DMS 273 (cell line): ENCODE measurements at regions not wholly inside any gene's neighbourhood (a gene's known extent, or its start where the extent isn't known, plus 50 kb on each side); places are given as distances from the start of the nearest gene placed in this dataset.
"Not testable (repeated sequence)": the region's sequence is repeated elsewhere in the genome, so short reads cannot be mapped to it uniquely, and the experiment has no call there.

ENCODE experiments used
- DNase-seq: peaks from one replicate; lab custom pipeline; 2025; ENCODE audit not compliant: unreplicated experiment; lab: John Stamatoyannopoulos, UW

DNA sequence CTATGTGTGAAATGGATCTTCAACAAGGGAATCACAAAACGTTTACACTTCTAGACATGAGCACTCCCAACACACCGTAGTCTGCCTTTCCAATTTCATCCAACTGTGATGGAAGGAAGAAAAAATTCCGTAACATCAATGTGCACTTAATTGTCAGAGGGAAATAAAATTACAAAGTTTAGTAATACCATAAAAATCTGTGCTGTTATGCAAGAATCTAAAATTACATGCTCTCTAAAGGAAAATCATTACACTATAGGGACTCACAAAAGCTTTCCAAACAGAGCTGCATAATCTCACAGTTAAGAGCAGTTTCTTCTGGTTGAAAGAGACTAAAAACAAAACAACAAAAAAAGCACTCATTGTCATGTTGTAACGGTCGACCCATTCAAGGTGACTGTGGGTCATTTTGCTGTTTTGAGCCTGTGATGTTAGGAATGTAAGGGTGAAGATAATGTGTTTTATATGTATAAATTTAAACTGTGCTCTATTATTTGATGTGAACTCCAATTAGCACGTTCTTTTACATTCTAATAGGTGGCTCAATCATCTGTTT lies 698.0 kb downstream of the TDRD15 start:
- DNase-seq: no peak

- peak; percentile 82 for DNase-seq
Measured at GRCh38 chr2:21822505-21822904, 698.7 kb downstream of the TDRD15 start.

- DNase-seq: no peak
Measured at GRCh38 chr2:21833767-21834166, 710.0 kb downstream of the TDRD15 start.

GRCh38 chr2:21836261-21836660 lies 712.5 kb downstream of the TDRD15 start:
- no peak for DNase-seq

GRCh38 chr2:21836719-21837118 lies 713.0 kb downstream of the TDRD15 start:
- no peak for DNase-seq

- no peak for DNase-seq
Measured at GRCh38 chr2:21837168-21837960, 713.6 kb downstream of the TDRD15 start.

DNA sequence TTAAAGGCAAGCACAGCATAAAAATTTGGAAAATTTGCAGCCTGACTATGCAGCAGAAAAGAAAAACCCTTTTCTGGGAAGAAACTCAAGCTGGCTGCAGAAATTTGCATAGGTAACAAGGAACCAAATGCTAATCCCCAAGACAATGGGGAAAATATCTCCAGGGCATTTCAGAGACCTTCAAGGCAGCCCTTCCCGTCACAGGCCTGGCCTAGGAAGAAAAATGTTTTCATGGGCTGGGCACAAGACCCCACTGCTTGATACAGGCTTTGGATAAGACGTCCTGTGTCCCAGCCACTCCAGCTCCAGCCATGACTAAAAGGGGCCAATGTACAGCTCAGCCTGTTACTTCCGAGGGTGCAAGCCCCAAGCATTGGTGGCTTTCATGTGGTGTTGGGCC lies 717.6 kb downstream of the TDRD15 start:
- no peak for DNase-seq

DNA sequence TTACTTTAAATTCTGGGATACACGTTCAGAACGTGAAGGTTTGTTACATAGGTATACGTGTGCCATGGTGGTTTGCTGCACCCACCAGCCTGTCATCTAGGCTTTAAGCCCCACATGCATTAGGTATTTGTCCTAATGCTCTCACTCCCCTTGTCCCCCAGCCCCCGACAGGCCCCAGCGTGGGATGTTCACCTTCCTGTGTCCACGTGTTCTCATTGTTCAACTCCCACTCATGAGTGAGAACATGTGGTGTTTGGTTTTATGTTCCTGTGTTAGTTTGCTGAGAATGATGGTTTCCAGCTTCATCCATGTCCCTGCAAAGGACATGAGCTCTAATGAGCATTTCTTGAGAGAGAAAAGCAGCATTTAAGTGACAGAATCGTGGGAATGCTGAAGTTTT lies 726.6 kb downstream of the TDRD15 start:
- DNase-seq: not testable (repeated sequence)

DNA sequence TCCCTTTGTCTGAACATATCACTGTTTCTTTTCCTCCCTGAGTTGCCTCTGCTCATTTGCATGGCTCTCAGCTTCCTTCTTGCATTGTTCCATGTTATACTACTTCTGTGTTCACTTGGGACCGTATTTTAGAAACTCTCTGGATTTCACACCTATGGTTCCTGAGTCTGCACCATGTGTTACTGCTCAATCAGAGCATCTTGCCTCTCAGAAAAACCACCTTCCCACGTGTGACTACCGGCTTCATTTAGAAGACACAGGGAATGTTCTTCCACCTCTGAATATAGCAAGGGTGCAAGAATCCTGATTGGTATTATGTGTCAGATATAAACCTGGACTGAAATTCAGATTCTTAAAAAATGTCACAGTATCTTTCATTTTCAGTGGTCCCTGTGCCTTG lies 731.2 kb downstream of the TDRD15 start:
- DNase-seq: no peak

GRCh38 chr2:21856708-21857107 lies 732.9 kb downstream of the TDRD15 start:
- DNase-seq: no peak

GRCh38 chr2:21860907-21861306 lies 737.1 kb downstream of the TDRD15 start:
- no peak for DNase-seq

GRCh38 chr2:21866316-21866715 lies 742.5 kb downstream of the TDRD15 start:
- DNase-seq: no peak

DNA sequence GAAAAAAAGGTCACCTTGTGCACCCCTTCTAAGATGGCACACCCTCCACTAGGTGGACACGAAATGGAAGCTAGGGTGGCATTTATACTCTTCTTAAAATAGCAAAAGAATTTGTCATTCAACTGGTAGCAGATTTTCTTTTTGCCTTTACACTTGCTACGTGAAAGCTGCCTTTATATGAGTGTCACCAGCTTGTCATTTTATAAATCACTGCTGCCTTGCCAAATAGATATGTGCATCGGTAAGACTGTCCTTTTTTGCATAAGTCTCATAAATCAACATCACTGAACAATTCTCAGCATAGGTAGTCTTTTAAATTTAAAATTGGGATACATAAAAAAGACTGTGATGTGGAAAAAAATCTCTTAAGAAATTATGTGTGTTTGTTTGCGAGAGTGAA lies 764.1 kb downstream of the TDRD15 start:
- DNase-seq: no peak

GRCh38 chr2:21890041-21890440 lies 766.3 kb downstream of the TDRD15 start:
- DNase-seq: no peak

DNA sequence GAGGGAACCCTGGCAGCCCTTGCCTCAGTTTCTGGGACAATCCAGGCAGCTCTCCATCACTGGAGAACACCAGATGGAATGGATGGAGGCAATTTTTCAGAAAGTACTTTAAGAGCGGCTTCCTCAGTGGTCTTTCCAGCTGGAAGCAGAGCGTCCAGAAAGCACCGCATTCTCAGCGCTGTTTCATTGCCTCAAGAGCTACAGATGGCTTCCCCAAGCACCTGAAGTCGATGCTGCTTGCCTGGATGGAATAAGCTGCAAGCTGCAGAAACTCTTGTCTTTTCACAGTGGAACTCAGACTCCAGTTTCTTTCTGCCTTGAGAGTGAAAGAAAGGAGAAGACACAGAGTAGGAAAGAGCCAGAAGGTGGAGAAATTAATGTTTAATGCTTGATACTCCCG lies 766.9 kb downstream of the TDRD15 start:
- DNase-seq: no peak

- DNase-seq: no peak
Measured at GRCh38 chr2:21891191-21891590, 767.4 kb downstream of the TDRD15 start.

DNA sequence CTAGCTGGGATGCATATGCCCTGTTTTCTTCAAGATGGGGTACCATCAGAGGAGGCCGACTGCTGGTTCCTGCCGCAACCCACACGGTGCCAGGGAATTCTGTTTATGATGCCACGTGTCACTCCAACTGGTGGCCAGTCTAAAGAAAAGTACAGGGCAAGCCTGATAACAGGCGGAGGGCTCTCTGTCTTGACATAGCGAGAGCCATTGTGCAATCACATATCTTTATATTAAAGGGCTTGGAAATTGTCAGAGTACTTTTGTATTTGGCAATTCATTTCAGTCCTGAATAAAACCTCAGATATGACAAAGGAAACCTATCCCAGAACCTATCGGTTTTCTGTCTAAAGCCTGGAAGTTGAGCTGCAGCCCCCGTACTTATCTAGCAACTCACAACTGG lies 768.4 kb downstream of the TDRD15 start:
- DNase-seq: no peak

GRCh38 chr2:21895200-21895599 lies 771.4 kb downstream of the TDRD15 start:
- DNase-seq: no peak

DNA sequence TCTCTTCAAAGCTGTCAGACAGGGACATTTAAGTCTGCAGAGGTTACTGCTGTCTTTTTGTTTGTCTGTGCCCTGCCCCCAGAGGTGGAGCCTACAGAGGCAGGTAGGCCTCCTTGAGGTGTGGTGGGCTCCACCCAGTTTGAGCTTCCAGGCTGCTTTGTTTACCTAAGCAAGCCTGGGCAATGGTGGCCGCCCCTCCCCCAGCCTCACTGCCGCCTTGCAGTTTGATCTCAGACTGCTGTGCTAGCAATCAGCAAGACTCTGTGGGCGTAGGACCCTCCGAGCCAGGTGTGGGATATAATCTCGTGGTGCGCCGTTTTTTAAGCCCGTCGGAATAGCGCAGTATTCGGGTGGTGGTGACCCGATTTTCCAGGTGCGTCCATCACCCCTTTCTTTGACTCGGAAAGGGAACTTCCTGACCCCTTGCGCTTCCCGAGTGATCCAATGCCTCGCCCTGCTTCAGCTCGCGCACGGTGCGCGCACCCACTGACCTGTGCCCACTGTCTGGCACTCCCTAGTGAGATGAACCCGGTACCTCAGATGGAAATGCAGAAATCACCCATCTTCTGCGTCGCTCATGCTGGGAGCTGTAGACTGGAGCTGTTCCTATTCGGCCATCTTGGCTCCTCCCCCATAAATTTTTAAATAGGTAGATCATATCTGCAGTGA lies 785.1 kb downstream of the TDRD15 start:
- not testable (repeated sequence) for DNase-seq

GRCh38 chr2:21910832-21911507 lies 787.2 kb downstream of the TDRD15 start:
- DNase-seq: no peak

- DNase-seq: no peak
Measured at GRCh38 chr2:21912405-21912804, 788.6 kb downstream of the TDRD15 start.

DNA sequence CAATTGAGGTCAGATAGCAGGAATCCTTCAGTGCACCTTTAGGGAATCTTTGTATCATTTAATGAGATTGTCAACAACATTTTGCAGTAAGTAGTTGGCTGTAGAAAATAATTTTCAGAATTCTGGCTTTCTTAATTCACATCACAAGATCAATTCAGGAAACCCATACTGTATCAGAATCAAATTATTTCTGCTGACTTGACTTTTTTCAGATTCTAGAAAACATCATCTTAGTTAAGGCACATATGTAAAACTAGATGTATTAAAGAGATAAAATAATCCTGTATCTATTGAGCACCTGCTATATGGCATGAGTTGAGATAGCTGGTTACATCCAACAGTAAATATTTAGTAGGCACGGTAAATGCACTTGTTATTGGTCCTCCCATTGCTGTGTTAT lies 791.4 kb downstream of the TDRD15 start:
- DNase-seq: no peak
